ENCODE measurements at regions not wholly inside any gene's neighbourhood (a gene's known extent, or its start where the extent isn't known, plus 50 kb on each side); places are given as distances from the start of the nearest gene placed in this dataset.
"Not testable (repeated sequence)": the region's sequence is repeated elsewhere in the genome, so short reads cannot be mapped to it uniquely, and the experiment has no call there.

- DNase-seq (ENCODE audit: insufficient read length, low spot score) (no peak), FAIRE-seq (no peak)
- no peak for TF ChIP-seq POLR2A (IDR thresholded peaks at IDR 0.05; ENCODE audit: low read depth, low read length)
These were observed 122.9 kb downstream of the CRLF3 start for GRCh38 chr17:30701498-30701989.

GRCh38 chr17:30700833-30701232, 123.7 kb downstream of the CRLF3 start:
- FAIRE-seq; DNase-seq (ENCODE audit: insufficient read length, low spot score): not testable (repeated sequence)

DNA sequence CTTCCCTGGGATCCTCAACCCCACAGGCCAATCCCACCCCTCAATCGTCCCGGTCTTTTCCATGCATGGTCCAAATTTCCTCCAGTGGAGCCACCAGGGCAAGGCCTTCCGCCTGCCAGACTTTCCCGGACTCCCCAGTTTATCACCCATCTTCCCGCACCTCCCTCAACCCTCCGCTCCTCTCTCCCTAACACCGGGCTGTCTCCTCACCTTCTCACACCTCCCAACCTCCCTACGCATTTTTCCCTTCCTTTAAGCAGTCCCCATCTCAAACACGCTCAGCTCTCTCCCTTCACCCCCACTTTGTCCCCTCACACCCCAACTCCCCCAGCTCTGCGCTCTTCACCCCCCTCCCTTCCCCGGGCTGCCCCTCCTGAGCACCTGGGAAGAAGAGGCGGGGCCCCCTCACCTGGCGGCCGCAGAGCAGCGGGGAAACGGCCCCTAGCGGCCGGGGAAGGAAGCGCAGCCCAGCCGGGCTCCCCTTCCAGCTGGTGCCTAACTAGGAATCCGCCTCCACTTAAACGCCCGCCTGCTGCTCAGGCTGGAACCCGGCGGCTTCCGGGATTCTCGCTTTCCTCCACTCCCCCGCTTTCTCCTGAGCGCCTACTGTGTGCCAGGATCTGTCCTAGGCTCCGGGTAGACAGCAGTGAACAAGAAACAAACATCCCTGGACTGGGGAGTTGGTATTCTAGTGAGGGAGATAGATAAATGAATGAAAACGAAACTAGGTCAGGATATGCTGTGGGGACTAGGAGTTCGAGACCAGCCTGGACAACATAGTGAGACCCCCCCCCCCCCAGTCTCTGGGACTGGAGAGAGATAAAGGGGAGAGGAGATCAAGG, 126.7 kb downstream of the CRLF3 start:
- DNase-seq (ENCODE audit: insufficient read length, low spot score); FAIRE-seq: not testable (repeated sequence)

- FAIRE-seq, result no peak
- no peak for TF ChIP-seq POLR2A (IDR thresholded peaks at IDR 0.05; ENCODE audit: low read depth, low read length)
- DNase-seq (ENCODE audit: insufficient read length, low spot score), result no peak
These were observed 128.3 kb downstream of the CRLF3 start for GRCh38 chr17:30696234-30696633.

- not testable (repeated sequence) for FAIRE-seq; DNase-seq (ENCODE audit: insufficient read length, low spot score)
These were observed 129.2 kb downstream of the CRLF3 start for GRCh38 chr17:30695265-30695811.

DNA sequence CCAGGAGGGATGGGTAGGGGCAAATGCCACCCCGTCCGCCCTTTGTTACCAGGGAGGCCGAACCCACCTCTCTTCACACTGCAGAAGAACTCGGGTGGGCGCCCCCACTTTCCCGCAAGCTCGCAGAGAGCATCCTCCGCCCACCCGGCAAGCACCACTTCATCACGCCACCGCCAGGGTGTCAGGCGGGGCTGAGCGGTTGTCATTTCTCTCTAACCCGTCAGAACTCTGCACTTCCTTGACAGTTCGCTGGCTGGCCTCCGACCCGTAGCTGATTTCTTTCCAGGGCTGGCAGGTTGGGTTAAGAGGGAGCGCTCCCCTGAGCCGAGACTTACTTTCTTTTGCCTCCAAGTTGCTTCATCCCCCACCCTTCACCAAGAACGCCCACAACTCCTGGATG, 130.7 kb downstream of the CRLF3 start:
- not testable (repeated sequence) for FAIRE-seq

DNA sequence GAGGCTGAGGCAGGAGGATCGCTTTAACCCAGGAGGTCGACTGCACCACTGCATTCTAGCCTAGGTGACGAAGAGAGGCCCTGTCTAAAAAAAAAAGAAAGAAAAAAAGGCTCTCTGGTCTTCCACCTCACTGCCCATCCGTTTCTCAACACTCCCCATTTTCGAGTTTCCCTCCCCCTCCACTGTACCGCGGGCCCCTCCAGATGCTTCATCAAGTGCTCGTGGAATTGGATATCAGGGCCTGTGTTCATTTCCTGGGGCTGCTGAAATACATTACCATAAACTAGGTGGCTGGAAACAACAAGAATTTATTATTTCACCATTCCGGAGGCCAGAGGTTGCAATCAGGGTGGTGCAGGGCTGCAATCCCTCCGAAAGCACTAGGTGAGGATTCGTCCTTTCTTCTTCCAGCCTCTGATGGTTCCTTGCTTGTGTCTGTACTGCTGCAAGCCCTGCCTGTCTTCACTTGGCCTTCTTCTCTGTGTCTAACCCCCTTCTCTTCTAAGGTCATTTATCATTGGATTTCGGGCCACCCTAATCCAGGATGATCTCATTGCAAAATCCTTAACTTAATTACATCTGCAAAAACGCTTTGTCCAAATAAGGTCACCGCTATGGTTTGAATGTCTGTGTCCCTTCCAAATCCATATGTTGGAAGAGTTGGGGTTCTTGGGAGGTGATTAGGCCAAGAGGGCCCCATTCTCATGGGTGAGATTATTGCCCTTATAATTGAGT, 135.1 kb downstream of the CRLF3 start:
- not testable (repeated sequence) for FAIRE-seq; DNase-seq (ENCODE audit: insufficient read length, low spot score)

More for the DNA sequence above, 130.7 kb downstream of the CRLF3 start:
- DNase-seq (ENCODE audit: insufficient read length, low spot score), result not testable (repeated sequence)

GRCh38 chr17:30686538-30687479, 137.7 kb downstream of the CRLF3 start:
- FAIRE-seq; DNase-seq (ENCODE audit: insufficient read length, low spot score): not testable (repeated sequence)

DNA sequence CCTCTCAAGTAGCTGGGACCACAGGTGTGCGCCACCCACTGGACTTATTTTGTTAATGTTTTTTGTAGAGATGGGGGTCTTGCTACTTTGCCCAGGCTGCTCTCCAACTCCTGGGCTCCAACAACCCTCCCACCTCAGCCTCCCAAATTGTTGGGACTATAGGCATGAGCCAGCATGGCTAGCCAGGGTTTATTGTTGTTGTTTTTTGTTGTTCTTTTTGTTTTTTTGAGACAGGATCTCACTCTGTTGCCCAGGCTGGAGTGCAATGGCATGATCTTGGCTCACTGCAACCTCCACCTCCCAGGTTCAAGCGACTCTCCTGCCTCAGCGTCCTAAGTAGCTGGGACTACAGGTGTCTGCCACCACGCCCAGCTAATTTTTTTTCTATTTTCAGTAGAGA, 142.2 kb downstream of the CRLF3 start:
- not testable (repeated sequence) for DNase-seq (ENCODE audit: insufficient read length, low spot score); FAIRE-seq

DNA sequence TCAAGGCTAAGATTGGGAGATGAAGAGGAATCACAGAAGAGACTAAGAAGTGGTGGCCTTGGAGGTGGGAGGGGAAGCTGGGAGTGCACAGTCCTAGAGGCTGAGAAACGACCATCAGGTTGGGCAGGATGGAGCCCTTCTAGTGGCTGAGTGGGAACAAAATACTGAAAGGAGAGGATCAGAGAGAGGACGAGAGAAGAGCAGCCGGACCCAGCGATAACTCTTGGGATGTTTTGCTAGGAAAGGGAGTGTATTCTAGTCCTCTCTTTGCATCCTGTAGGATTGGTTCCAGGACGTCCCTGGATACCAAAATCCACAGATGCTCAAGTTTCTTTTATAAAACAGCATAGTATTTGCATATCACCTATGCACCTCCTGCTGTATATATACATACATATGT, 143.8 kb downstream of the CRLF3 start:
- DNase-seq (ENCODE audit: insufficient read length, low spot score); FAIRE-seq: not testable (repeated sequence)

- no peak for TF ChIP-seq POLR2A (IDR thresholded peaks at IDR 0.05; ENCODE audit: low read depth, low read length)
- FAIRE-seq (no peak), DNase-seq (ENCODE audit: insufficient read length, low spot score) (no peak)
These were observed 146.8 kb downstream of the CRLF3 start for GRCh38 chr17:30677550-30678249.

- not testable (repeated sequence) for DNase-seq (ENCODE audit: insufficient read length, low spot score); FAIRE-seq
These were observed 148.6 kb downstream of the CRLF3 start for GRCh38 chr17:30675777-30676492.

- not testable (repeated sequence) for FAIRE-seq; DNase-seq (ENCODE audit: insufficient read length, low spot score)
These were observed 155.3 kb downstream of the CRLF3 start for GRCh38 chr17:30669217-30669649.

DNA sequence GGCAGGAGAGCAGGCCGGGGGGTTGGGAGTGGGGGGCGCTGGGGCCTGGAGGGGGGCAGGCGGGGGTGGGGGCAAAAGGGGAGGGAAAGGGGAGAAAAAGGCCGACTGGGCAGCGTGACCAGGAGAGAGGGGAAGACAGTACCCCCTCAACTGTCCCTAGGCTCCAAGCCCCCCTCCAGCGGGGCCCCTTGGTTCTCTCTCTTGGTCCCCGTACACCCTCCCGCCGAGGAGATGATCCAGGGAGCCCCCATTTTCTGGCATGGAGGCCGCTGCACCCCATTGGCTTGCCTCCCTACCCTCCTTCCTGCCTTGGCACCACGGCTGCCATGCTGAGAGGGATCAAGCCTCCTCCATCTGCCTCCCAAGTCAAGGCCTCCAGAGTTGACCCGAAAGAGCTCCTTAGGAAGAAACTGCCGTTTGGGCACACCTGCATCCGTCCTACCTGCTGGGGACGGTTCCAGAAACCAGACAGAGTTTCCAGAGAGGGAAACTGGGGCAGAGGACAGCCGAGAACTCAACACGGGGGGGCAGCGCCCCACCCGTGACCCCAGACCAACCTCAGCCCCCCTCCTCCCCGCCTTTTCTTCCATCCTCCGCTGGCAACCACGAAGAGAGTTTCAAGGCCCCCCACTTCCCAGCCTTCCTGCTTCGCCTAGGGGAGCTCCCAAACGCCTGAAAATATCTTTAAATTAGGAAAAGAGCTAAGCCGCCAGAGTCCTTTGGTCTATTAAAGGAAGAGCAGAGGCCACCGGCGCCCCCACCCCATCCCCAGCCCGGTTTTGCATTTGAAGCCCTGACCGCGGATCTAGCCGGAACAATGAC, 155.9 kb downstream of the CRLF3 start:
- not testable (repeated sequence) for FAIRE-seq; DNase-seq (ENCODE audit: insufficient read length, low spot score)

DNA sequence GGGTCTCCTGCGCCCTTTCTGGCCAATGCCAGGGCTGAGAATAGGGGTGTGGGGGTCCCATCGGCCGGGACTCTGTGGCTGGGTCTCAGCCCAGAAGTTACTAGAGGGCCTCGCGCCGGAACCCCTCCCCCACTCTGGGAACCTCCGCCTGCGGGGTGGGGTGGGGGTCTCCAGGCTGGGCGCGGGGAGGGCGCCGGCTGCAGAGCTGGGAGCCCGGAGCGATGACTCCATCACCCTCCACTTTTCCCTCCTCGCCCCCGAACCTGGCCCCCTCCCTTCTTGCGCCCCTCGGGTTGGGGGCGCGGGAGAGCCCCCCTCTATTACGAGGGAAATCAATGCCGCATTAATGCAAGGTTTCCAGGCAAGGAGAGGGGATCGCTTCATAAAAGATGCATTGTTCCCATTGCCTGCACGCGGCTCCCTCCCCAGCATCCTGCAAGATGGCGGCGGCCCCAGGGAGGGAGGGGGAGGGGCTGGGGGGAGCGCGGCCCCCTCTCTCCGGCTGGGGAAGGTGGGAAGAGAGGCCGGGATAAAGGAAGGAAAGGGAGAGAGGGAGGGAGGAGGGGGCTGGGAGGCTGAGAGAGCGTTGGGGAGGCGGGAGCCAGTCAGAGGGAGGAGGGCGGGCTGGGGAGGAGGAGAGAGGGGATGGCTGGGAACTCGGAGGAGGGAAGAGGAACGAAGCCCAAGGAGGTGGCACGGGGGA, 156.7 kb downstream of the CRLF3 start:
- not testable (repeated sequence) for DNase-seq (ENCODE audit: insufficient read length, low spot score); FAIRE-seq

GRCh38 chr17:30666838-30667656, 157.4 kb downstream of the CRLF3 start:
- not testable (repeated sequence) for FAIRE-seq; DNase-seq (ENCODE audit: insufficient read length, low spot score)

All from H54 (cell line).